ENCODE measurements at regions not wholly inside any gene's neighbourhood (a gene's known extent, or its start where the extent isn't known, plus 50 kb on each side); places are given as distances from the start of the nearest gene placed in this dataset.

- ChIA-PET CTCF (no interaction called here), POLR2A (no interaction called here)
- no peak overlapping the region for H3K4me3 ChIP-seq
- FAIRE-seq (no peak), DNase-seq (ENCODE audit: low read depth in 1 of 2, low spot score in 1 of 2) (no peak), ATAC-seq (no peak)
- WGBS (ENCODE audit: missing lambda C conversion rate), result 40% methylated on average over 4 of the region's 4 CpGs
- TF ChIP-seq HOXB13 (CRISPR knock-in tag; IDR thresholded peaks at IDR 0.05; ENCODE audit: low read depth), result no peak
- TF ChIP-seq KDM5A (IDR thresholded peaks at IDR 0.05), result no peak
- TF ChIP-seq MAX (IDR thresholded peaks at IDR 0.05), result no peak
- no peak for TF ChIP-seq ZSCAN20 (CRISPR knock-in tag; IDR thresholded peaks at IDR 0.05)
- no peak for TF ChIP-seq ESRRA (IDR thresholded peaks at IDR 0.05; ENCODE audit: borderline replicate concordance, low read length)
- TF ChIP-seq MAZ (IDR thresholded peaks at IDR 0.05; ENCODE audit: borderline replicate concordance, low read depth, low read length), result no peak
- TF ChIP-seq MAFK (IDR thresholded peaks at IDR 0.05; ENCODE audit: partially characterized antibody), result no peak
- no peak for TF ChIP-seq NPAS2 (CRISPR knock-in tag; IDR thresholded peaks at IDR 0.05; ENCODE audit: borderline replicate concordance)
- TF ChIP-seq BHLHE40 (IDR thresholded peaks at IDR 0.05; ENCODE audit: low read depth, low read length), result no peak
- no peak for TF ChIP-seq JUNB (IDR thresholded peaks at IDR 0.05)
- TF ChIP-seq TFCP2L1 (CRISPR knock-in tag; IDR thresholded peaks at IDR 0.05), result no peak
- no peak for TF ChIP-seq BCL3 (IDR thresholded peaks at IDR 0.05)
- TF ChIP-seq HEYL (CRISPR knock-in tag; IDR thresholded peaks at IDR 0.05), result no peak
- TF ChIP-seq MYC (IDR thresholded peaks at IDR 0.05; ENCODE audit: borderline replicate concordance, low read length), result no peak
- no peak for TF ChIP-seq CHD4 (IDR thresholded peaks at IDR 0.05; ENCODE audit: borderline replicate concordance)
- TF ChIP-seq RNF2 (IDR thresholded peaks at IDR 0.05; ENCODE audit: borderline replicate concordance, low read depth), result no peak
- H3K9me3 ChIP-seq, result no peaks in the 10 kb centered on the region
- no peak overlapping the region for H3K27ac ChIP-seq
- no peak overlapping the region for H3K4me2 ChIP-seq
- no peaks in the 10 kb centered on the region for H3K4me1 ChIP-seq
Measured at GRCh38 chr9:82202808-82203207, 214.2 kb downstream of the SPATA31D1 start.

GRCh38 chr9:82206490-82206889 is 217.9 kb downstream of the SPATA31D1 start:
- no peak for DNase-seq (ENCODE audit: low read depth in 1 of 2, low spot score in 1 of 2)
- TF ChIP-seq JUN (IDR thresholded peaks at IDR 0.05), result no peak
- TF ChIP-seq HES2 (IDR thresholded peaks at IDR 0.05), result no peak
- TF ChIP-seq ZFP36 (IDR thresholded peaks at IDR 0.05; ENCODE audit: borderline replicate concordance, partially characterized antibody), result no peak
- TF ChIP-seq HDAC2 (IDR thresholded peaks at IDR 0.05), result no peak
- TF ChIP-seq MAX (IDR thresholded peaks at IDR 0.05), result no peak
- no peak for TF ChIP-seq EP300 (IDR thresholded peaks at IDR 0.05)
- TF ChIP-seq TFCP2L1 (CRISPR knock-in tag; IDR thresholded peaks at IDR 0.05), result no peak
- TF ChIP-seq BCL3 (IDR thresholded peaks at IDR 0.05), result no peak
- TF ChIP-seq CBX8 (IDR thresholded peaks at IDR 0.05), result no peak
- no peak for TF ChIP-seq HEYL (CRISPR knock-in tag; IDR thresholded peaks at IDR 0.05)
- TF ChIP-seq HMGXB4 (CRISPR knock-in tag; IDR thresholded peaks at IDR 0.05; ENCODE audit: borderline replicate concordance), result no peak
- TF ChIP-seq NFE2L2 (conservative IDR thresholded peaks at IDR 0.05; ENCODE audit: low read length), result no peak
- no peak for TF ChIP-seq RCOR1 (IDR thresholded peaks at IDR 0.05; ENCODE audit: low read depth, low read length)
- no peak for TF ChIP-seq CEBPB (IDR thresholded peaks at IDR 0.05)
- TF ChIP-seq RARB (CRISPR knock-in tag; IDR thresholded peaks at IDR 0.05), result no peak
- FAIRE-seq, result no peak
- no peak for ATAC-seq
- Histone ChIP-seq H3K4me3 (no peak overlapping the region), H3K27ac (no peak overlapping the region), H3K9me3 (no peaks in the 10 kb centered on the region), H3K4me1 (no peaks in the 10 kb centered on the region), H3K4me2 (no peak overlapping the region)
- ChIA-PET POLR2A (no interaction called here), CTCF (no interaction called here)
- 54% methylated on average over 3 of the region's 3 CpGs for WGBS (ENCODE audit: missing lambda C conversion rate)

Data from A549 (cell line).